ENCODE measurements at regions not wholly inside any gene's neighbourhood (a gene's known extent, or its start where the extent isn't known, plus 50 kb on each side); places are given as distances from the start of the nearest gene placed in this dataset.

DNA sequence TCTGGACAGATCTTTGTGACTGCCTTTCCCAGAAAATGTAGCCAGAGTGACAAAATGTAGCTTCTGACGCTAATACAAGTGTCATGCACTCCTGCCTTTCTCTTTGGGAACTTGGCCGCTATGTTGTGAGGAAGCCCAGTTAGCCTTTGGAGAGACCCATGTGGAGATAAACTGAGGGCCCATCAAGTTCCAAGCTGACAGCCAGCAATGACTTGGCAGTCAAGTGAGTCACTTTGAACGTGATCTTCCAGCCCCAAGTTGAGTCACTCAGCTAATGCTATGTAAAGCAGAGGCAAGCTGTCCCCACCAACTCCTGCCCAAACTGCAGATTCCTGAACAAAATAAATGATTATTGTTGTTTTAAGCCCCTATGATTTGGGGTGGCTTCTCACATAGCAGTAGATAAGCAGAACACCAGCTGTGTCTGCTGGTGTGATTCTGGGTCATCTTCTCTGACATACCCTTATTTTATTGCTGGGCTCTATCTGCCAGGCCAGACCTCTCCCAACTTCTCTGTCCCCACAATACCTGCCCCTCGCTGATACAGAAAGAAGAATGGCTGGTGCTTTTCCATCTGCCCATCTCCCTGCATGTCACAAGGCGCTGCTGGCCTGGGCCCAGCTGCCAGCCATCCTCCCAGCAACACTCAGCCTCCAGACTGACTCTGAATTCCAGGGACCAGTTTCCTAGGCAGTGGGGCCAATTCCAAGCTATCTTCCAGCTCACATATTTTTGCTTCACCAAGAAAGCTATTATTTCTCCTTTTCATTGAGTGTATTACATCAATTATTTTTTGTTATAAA is 274.8 kb downstream of the LRFN2 start:
- TF ChIP-seq, protein P1, sequence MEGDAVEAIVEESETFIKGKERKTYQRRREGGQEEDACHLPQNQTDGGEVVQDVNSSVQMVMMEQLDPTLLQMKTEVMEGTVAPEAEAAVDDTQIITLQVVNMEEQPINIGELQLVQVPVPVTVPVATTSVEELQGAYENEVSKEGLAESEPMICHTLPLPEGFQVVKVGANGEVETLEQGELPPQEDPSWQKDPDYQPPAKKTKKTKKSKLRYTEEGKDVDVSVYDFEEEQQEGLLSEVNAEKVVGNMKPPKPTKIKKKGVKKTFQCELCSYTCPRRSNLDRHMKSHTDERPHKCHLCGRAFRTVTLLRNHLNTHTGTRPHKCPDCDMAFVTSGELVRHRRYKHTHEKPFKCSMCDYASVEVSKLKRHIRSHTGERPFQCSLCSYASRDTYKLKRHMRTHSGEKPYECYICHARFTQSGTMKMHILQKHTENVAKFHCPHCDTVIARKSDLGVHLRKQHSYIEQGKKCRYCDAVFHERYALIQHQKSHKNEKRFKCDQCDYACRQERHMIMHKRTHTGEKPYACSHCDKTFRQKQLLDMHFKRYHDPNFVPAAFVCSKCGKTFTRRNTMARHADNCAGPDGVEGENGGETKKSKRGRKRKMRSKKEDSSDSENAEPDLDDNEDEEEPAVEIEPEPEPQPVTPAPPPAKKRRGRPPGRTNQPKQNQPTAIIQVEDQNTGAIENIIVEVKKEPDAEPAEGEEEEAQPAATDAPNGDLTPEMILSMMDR (IDR thresholded peaks at IDR 0.05; ENCODE audit: low read depth, low read length, missing control alignments): no peak
- Histone ChIP-seq H3K4me3 (ENCODE audit: low read depth, low read length) (no peak overlapping the region), H3K27ac (no peak overlapping the region), H3K36me3 (replicated peaks) (no peaks in the 10 kb centered on the region), H3K27me3 (replicated peaks) (no peaks in the 10 kb centered on the region)
- peak; percentile 6 for DNase-seq
- in situ Hi-C loops (cut with HindIII; ENCODE audit: low pct_ligation_motif_present, low sequenced_read_pairs): no loop called here

DNA sequence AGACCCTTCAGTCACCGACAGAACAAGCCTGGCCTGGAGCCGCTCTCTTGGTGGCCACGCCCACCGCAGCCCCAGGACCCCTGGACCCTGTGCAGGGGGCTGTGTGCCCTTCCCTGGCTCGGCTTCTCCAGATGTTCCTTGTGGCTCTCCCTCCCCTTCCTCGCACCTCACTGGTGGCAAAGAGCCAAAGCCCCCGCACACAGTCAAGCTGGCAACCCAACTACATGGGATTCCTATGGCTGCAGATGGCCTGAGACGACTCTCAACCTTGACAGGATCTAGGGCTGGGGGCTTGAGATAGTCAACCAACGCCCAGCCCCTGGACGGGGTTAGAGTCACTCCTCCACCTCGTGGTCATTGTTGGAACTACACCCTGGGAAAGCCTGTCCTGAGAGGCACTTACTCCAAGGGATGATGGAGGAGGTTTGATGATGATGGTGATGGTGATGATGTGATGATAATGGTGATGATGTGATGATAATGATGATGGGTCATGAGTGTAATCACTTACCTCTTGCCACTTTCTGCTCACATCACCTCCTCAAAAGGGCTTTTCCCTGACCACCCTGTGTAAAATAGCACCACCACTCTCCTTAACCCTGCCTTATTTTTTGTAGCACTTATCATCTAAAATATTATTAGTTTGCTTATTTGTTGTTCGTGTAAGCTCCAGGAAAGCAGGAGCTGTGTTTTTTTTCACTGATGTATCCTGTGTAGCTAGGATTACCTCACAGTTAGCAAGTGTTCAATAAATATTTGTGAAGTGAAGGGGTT is 278.4 kb downstream of the LRFN2 start:
- Histone ChIP-seq H3K27me3 (replicated peaks) (no peaks in the 10 kb centered on the region), H3K27ac (no peak overlapping the region), H3K36me3 (replicated peaks) (no peaks in the 10 kb centered on the region), H3K4me3 (ENCODE audit: low read depth, low read length) (no peak overlapping the region)
- TF ChIP-seq, protein P1 (IDR thresholded peaks at IDR 0.05; ENCODE audit: low read depth, low read length, missing control alignments): peak; percentile 86
- DNase-seq: peak; percentile 43
- in situ Hi-C loops (cut with HindIII; ENCODE audit: low pct_ligation_motif_present, low sequenced_read_pairs): no loop called here

DNA sequence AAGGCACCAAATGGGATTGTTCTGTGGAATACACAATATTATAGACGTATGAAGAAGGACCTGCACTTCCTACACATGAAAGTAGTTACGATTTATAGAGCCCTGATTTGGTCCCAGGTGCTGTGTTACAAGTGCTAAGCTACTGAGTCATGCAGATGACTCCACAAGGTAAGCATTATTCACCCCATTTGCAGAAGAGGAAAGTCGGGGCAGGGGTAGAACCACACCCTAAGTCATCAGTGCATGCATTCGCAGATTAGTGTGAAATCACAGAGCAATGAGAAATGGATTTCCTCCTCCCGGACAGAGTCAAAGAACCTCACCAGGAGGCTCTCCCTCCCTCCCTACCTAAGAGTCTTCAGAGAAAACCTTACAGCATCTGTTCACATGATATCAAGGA is 279.5 kb downstream of the LRFN2 start:
- H3K27me3 ChIP-seq (replicated peaks): no peaks in the 10 kb centered on the region
- TF ChIP-seq, protein P1 (IDR thresholded peaks at IDR 0.05; ENCODE audit: low read depth, low read length, missing control alignments): no peak
- DNase-seq: no peak
- no peak overlapping the region for H3K4me3 ChIP-seq (ENCODE audit: low read depth, low read length)
- H3K36me3 ChIP-seq (replicated peaks): no peaks in the 10 kb centered on the region
- H3K27ac ChIP-seq: no peak overlapping the region
- in situ Hi-C loops (cut with HindIII; ENCODE audit: low pct_ligation_motif_present, low sequenced_read_pairs): no loop called here

DNA sequence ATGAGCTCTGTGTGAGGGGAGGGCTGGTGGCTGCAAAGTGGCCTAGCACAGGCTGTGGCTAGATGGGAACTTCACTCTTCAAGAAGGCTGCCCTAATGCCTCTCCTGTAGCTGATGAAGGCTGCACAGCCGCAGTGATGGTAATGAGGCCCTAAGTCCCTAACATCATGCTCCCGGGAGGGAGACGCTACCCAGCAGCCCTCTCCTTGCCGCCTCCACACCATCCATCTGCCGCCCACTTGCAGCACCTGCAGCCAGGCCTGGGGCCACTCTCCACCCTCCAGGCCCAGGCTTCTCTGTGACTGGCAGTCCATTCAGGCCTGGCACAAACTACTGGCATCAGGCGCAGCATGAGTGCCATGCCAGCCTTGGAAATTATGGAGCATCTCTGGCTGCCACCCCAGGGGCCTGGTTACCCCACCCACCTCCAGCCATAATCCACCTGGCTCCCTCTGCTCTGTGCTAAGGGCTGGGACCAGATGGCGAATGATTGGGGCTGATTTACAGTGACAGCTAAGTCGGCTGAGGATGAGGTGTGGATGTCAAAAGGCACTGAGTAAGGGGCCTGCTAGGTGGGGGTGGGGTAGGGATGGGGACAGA is 284.2 kb downstream of the LRFN2 start:
- in situ Hi-C loops (cut with HindIII; ENCODE audit: low pct_ligation_motif_present, low sequenced_read_pairs): no loop called here
- Histone ChIP-seq H3K36me3 (replicated peaks) (no peaks in the 10 kb centered on the region), H3K27me3 (replicated peaks) (no peaks in the 10 kb centered on the region), H3K4me3 (ENCODE audit: low read depth, low read length) (no peak overlapping the region), H3K27ac (no peak overlapping the region)
- DNase-seq: no peak
- TF ChIP-seq, protein P1 (IDR thresholded peaks at IDR 0.05; ENCODE audit: low read depth, low read length, missing control alignments): no peak

- Histone ChIP-seq H3K27ac (no peak overlapping the region), H3K36me3 (replicated peaks) (no peaks in the 10 kb centered on the region), H3K4me3 (ENCODE audit: low read depth, low read length) (no peak overlapping the region), H3K27me3 (replicated peaks) (no peaks in the 10 kb centered on the region)
- DNase-seq: no peak
- in situ Hi-C loops (cut with HindIII; ENCODE audit: low pct_ligation_motif_present, low sequenced_read_pairs): no loop called here
- TF ChIP-seq, protein P1 (IDR thresholded peaks at IDR 0.05; ENCODE audit: low read depth, low read length, missing control alignments): no peak
These were observed 287.5 kb downstream of the LRFN2 start for GRCh38 chr6:40299681-40300080.

Measured in brain microvascular endothelial cell (primary cell).